NCI-H226 (cell line): ENCODE measurements at regions not wholly inside any gene's neighbourhood (a gene's known extent, or its start where the extent isn't known, plus 50 kb on each side); places are given as distances from the start of the nearest gene placed in this dataset.

Source experiments
- DNase-seq: peaks from one replicate; pipeline ENCODE4 v3.0.0-alpha.2; 2015

DNA sequence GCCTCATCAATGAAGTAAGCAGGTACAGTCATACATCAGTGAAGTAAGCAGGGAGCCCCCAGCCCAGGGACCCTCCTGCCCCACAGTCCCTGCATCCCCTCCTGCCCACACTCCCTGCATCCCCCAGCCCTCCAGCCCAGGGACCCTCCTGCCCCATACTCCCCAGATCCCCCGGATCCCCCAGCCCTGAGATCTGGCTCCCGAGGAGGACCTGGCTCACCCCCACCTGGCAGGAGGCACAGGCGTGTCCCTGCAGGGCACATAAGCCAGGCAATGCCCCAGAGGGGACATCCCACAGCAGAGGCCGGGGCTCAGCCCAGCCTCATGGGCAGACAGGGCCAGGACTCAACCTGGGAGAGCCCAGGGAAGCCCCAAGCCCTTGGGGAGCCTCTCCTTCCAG, 53.6 kb upstream of the TPM4 start:
- no peak for DNase-seq

DNA sequence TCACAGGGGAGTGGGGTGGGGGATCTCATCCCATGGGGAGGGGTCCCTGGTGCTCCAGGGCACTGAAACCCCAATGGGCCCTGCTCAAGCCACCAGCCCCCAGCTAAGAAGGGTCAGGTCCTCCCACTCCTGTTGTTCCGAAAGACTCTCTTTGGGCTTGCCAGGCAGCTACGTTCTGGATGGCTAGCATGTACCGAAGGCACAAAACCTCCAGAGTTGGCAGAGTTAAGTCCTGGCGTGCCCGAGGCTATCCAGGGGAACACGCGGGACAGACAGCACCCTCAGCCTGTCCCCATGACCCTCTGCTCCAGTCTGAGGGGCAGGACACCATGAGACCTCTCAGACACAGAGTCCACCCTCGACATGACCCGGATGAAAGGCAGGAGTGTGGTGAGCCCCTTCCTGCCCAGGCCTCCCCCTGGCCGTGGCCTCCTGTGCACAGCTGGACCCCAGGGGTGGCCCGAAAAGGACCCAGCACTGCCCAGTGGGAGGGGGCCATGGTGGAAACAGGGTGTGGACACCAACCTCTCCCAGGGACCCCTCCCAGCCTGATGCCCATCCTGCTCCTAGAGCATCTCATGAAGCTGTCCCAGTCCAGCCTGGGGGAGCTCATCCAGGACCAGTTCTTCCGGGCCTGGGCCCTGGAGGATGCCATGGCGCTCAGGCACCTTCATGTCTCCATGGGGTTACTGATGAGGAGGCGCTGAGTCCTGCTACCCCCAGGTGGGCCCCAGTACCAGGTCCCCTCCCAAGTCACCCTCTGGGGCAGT, 53.0 kb upstream of the TPM4 start:
- DNase-seq, result no peak

DNA sequence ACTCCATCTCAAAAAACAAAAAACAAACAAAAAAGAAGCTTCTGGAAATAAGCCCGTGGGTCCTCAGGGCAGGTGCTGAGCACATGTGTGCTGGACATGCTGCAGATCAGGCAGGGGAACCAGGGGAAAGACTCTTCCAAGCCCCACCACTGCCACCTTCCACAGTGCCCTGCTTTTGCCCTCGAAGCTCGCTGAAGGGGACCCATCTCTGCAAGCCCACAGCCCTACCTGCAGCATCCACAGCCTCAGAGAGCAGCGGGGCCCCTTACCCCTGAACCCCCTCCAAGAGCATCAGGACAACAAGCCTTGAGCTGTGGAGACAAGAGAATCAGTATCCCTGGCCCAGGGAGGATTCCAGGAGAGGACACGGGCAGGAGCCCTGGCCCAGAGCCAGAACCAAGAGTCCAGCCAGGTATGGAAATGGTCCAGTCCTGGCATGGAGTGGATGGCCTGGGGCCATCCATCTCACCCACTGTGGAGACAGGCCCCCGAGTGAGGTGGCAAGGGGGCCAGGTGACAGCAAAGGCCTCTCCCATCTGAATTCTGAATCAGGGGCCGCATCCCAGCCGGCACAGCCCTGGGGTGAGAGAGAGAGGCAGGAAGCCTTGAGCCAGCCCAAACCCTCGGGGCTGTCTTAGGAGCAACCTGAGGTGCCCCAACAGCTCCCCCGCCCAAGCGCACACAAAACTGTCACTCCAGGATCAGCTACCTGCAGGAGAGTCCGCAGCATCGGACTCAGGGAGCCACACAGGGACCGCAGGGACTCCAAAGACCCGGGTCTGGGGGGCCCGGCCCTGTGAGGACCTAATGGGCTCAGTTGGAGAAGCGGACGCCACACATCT, 51.8 kb upstream of the TPM4 start:
- DNase-seq, result no peak

DNA sequence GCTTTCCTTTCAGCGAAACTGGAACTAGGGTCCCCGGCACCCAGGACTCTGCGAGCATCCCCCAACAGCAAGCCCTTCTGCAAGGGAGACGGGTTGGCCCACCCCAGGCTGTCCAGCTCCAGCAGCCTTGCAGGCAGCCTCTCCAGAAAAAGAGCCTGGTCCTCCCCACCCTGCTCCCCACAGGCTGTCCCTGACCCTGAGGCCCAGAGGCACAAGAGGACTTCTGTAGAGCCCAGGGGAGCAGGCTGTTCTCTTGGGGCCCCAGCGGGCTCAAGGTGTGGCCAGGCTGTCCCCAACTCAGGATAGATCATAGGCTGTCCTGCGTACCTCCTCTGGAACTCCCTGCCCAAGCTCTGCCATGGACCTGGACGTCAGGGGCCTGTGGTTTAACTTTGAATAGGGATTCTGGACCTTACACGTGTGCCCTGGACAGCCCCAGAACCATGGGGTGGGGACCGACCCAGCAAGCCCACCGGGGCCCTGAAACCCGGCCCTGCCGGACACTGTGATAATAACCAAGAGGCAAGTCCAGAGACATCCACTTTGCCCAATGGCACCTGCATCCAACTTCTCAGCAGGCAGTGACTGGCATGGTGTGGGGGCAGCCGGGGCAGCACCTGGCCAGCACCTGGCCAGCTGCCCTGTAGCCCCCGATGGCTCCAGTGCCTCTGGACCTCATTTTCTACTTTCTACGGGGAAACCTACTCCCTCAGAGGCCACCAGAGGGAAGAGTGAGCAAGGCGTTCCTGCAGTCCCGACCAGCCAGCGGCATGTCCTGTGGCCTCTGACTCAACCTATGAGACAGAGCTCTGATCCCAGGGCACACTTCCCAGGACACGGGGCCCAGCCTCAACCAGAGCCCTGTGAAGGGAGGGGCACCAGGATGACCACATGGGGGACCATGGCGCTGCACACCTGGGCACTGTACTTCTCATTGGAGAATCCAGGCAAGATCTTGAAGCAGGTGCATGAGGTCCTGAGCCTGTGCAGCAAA, 50.9 kb upstream of the TPM4 start:
- DNase-seq, result peak; percentile 30

DNA sequence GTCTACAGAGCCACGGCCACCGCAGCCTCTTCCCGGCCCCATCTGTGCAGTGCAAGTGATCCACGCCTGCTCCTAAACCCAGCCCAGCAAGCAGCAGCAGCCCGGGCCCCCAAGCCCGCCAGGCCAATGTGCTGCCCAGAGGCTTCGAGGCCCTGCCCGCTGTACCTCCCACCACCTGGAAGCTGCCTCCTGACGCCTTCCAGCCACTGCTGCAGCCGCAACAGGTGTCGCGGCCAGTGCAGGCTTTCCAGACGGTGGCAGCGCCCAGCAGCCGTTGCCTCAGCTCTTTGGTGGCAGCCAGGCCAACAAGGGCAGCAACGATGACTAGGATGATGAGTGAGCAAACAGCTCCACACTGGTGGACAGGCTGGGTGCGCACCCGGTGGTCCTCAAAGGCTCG, 50.2 kb upstream of the TPM4 start:
- no peak for DNase-seq
